Globus pallidus (tissue), 1 donor: ENCODE measurements at regions not wholly inside any gene's neighbourhood (a gene's known extent, or its start where the extent isn't known, plus 50 kb on each side); places are given as distances from the start of the nearest gene placed in this dataset.
A peak's percentile ranks its signal among the peaks of the same experiment; 100 is the strongest.

ENCODE experiments used
- DNase-seq: peaks from one replicate; pipeline ENCODE4 v3.0.0-alpha.2; 2015; ENCODE audit warnings: low spot score

GRCh38 chr10:47143473-47143872 is 156.5 kb upstream of the GDF10 start:
- no peak for DNase-seq

- no peak for DNase-seq
Observed at GRCh38 chr10:47144525-47144924, 155.5 kb upstream of the GDF10 start.

GRCh38 chr10:47145290-47145934 is 154.6 kb upstream of the GDF10 start:
- no peak for DNase-seq

- no peak for DNase-seq
Observed at GRCh38 chr10:47146572-47146971, 153.4 kb upstream of the GDF10 start.

GRCh38 chr10:47147186-47147585 is 152.8 kb upstream of the GDF10 start:
- DNase-seq: no peak

- no peak for DNase-seq
Observed at GRCh38 chr10:47150581-47150980, 149.4 kb upstream of the GDF10 start.

GRCh38 chr10:47151920-47152319 is 148.1 kb upstream of the GDF10 start:
- no peak for DNase-seq

- DNase-seq: no peak
Observed at GRCh38 chr10:47152861-47153349, 147.1 kb upstream of the GDF10 start.

- DNase-seq: no peak
Observed at GRCh38 chr10:47154762-47155161, 145.2 kb upstream of the GDF10 start.

- no peak for DNase-seq
Observed at GRCh38 chr10:47156873-47157272, 143.1 kb upstream of the GDF10 start.

- DNase-seq: no peak
Observed at GRCh38 chr10:47158116-47159071, 141.6 kb upstream of the GDF10 start.

- DNase-seq: no peak
Observed at GRCh38 chr10:47159361-47160260, 140.4 kb upstream of the GDF10 start.

GRCh38 chr10:47160261-47160908 is 139.6 kb upstream of the GDF10 start:
- DNase-seq: no peak

GRCh38 chr10:47160967-47161366 is 139.0 kb upstream of the GDF10 start:
- DNase-seq: no peak

- DNase-seq: no peak
Observed at GRCh38 chr10:47161465-47161864, 138.5 kb upstream of the GDF10 start.

- DNase-seq: no peak
Observed at GRCh38 chr10:47164126-47164799, 135.7 kb upstream of the GDF10 start.

- no peak for DNase-seq
Observed at GRCh38 chr10:47164800-47165128, 135.2 kb upstream of the GDF10 start.

- DNase-seq: peak; percentile 4
Observed at GRCh38 chr10:47165168-47165710, 134.8 kb upstream of the GDF10 start.

- peak; percentile 70 for DNase-seq
Observed at GRCh38 chr10:47165711-47166404, 134.1 kb upstream of the GDF10 start.

GRCh38 chr10:47166405-47166777 is 133.6 kb upstream of the GDF10 start:
- DNase-seq: no peak
